ENCODE measurements at regions not wholly inside any gene's neighbourhood (a gene's known extent, or its start where the extent isn't known, plus 50 kb on each side); places are given as distances from the start of the nearest gene placed in this dataset.

GRCh38 chr3:146334151-146334550 is 83.2 kb upstream of the PLSCR4 start:
- TF ChIP-seq, protein P1, sequence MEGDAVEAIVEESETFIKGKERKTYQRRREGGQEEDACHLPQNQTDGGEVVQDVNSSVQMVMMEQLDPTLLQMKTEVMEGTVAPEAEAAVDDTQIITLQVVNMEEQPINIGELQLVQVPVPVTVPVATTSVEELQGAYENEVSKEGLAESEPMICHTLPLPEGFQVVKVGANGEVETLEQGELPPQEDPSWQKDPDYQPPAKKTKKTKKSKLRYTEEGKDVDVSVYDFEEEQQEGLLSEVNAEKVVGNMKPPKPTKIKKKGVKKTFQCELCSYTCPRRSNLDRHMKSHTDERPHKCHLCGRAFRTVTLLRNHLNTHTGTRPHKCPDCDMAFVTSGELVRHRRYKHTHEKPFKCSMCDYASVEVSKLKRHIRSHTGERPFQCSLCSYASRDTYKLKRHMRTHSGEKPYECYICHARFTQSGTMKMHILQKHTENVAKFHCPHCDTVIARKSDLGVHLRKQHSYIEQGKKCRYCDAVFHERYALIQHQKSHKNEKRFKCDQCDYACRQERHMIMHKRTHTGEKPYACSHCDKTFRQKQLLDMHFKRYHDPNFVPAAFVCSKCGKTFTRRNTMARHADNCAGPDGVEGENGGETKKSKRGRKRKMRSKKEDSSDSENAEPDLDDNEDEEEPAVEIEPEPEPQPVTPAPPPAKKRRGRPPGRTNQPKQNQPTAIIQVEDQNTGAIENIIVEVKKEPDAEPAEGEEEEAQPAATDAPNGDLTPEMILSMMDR (IDR thresholded peaks at IDR 0.05): peak in 4 of 7 experiments; percentile 21 to 40 (median 26)
- no peak for TF ChIP-seq POLR2A (IDR thresholded peaks at IDR 0.05)
